ENCODE measurements at regions not wholly inside any gene's neighbourhood (a gene's known extent, or its start where the extent isn't known, plus 50 kb on each side); places are given as distances from the start of the nearest gene placed in this dataset.
A peak's percentile ranks its signal among the peaks of the same experiment; 100 is the strongest.

GRCh38 chr1:91589437-91589836 lies 88.8 kb downstream of the CDC7 start:
- TF ChIP-seq CTCF (IDR thresholded peaks at IDR 0.05) (peak in 2 of 4 experiments; percentile 30 to 42), POLR2A (IDR thresholded peaks at IDR 0.05) (no peak)

Data from uterus (tissue), 2 donors.